ENCODE measurements at regions not wholly inside any gene's neighbourhood (a gene's known extent, or its start where the extent isn't known, plus 50 kb on each side); places are given as distances from the start of the nearest gene placed in this dataset.
"Not testable (repeated sequence)": the region's sequence is repeated elsewhere in the genome, so short reads cannot be mapped to it uniquely, and the experiment has no call there.

- DNase-seq: no peak
Observed at GRCh38 chr3:98644168-98644567, 50.8 kb upstream of the CPOX start.

GRCh38 chr3:98645039-98645438 is 51.6 kb upstream of the CPOX start:
- no peak for DNase-seq

- DNase-seq: no peak
Observed at GRCh38 chr3:98646680-98647079, 53.3 kb upstream of the CPOX start.

GRCh38 chr3:98647197-98647596 is 53.8 kb upstream of the CPOX start:
- no peak for DNase-seq

GRCh38 chr3:98650971-98651779 is 57.8 kb upstream of the CPOX start:
- no peak for DNase-seq

- DNase-seq: no peak
Observed at GRCh38 chr3:98651780-98652077, 58.3 kb upstream of the CPOX start.

- peak; percentile 65 for DNase-seq
Observed at GRCh38 chr3:98655666-98656065, 62.3 kb upstream of the CPOX start.

GRCh38 chr3:98657457-98657856 is 64.0 kb upstream of the CPOX start:
- peak; percentile 13 for DNase-seq

- DNase-seq: no peak
Observed at GRCh38 chr3:98662699-98663098, 69.3 kb upstream of the CPOX start.

GRCh38 chr3:98670020-98670419 is 76.6 kb upstream of the CPOX start:
- DNase-seq: no peak

GRCh38 chr3:98679986-98680385 is 83.2 kb upstream of the ST3GAL6 start:
- DNase-seq: no peak

GRCh38 chr3:98680723-98681122 is 82.4 kb upstream of the ST3GAL6 start:
- peak; percentile 69 for DNase-seq

GRCh38 chr3:98681486-98681885 is 81.7 kb upstream of the ST3GAL6 start:
- no peak for DNase-seq

GRCh38 chr3:98682391-98682790 is 80.7 kb upstream of the ST3GAL6 start:
- DNase-seq: not testable (repeated sequence)

- DNase-seq: no peak
Observed at GRCh38 chr3:98688363-98688762, 74.8 kb upstream of the ST3GAL6 start.

- peak; percentile 13 for DNase-seq
Observed at GRCh38 chr3:98690876-98691275, 72.3 kb upstream of the ST3GAL6 start.

- no peak for DNase-seq
Observed at GRCh38 chr3:98691897-98692296, 71.2 kb upstream of the ST3GAL6 start.

GRCh38 chr3:98692787-98693473 is 70.2 kb upstream of the ST3GAL6 start:
- no peak for DNase-seq

GRCh38 chr3:98695796-98696195 is 67.3 kb upstream of the ST3GAL6 start:
- peak; percentile 32 for DNase-seq

GRCh38 chr3:98696296-98696695 is 66.8 kb upstream of the ST3GAL6 start:
- DNase-seq: not testable (repeated sequence)

- DNase-seq: no peak
Observed at GRCh38 chr3:98697225-98697624, 65.9 kb upstream of the ST3GAL6 start.

GRCh38 chr3:98699132-98699531 is 64.0 kb upstream of the ST3GAL6 start:
- no peak for DNase-seq

GRCh38 chr3:98701071-98701675 is 62.0 kb upstream of the ST3GAL6 start:
- DNase-seq: no peak

GRCh38 chr3:98702166-98702565 is 61.0 kb upstream of the ST3GAL6 start:
- DNase-seq: peak; percentile 12
